ENCODE measurements at regions not wholly inside any gene's neighbourhood (a gene's known extent, or its start where the extent isn't known, plus 50 kb on each side); places are given as distances from the start of the nearest gene placed in this dataset.

GRCh38 chr6:71498638-71499037, 210.0 kb downstream of the OGFRL1 start:
- no peaks in the 10 kb centered on the region for H3K9me3 Mint-ChIP-seq
- CTCF ChIA-PET: no interaction called here

GRCh38 chr6:71499667-71500066, 211.1 kb downstream of the OGFRL1 start:
- ChIA-PET CTCF (no interaction called here), POLR2A (no interaction called here)
- Mint-ChIP-seq H3K27me3 (ENCODE audit: low read depth) (no peaks in the 10 kb centered on the region), H3K4me1 (peaks cover 14% of the 10 kb centered on the region), H3K36me3 (no peaks in the 10 kb centered on the region), H3K9me3 (no peaks in the 10 kb centered on the region), H3K4me3 (no peak overlapping the region), H3K27ac (no peak overlapping the region)
- DNase-seq (ENCODE audit: low spot score): no peak
- no peak for ATAC-seq
- no peak for TF ChIP-seq JAZF1 (CRISPR knock-in tag; IDR thresholded peaks at IDR 0.05)
- TF ChIP-seq PRRX2 (CRISPR knock-in tag; IDR thresholded peaks at IDR 0.05): no peak
- no peak for TF ChIP-seq GRHL2 (CRISPR knock-in tag; IDR thresholded peaks at IDR 0.05; ENCODE audit: insufficient replicate concordance, severe bottlenecking)
- no peak for TF ChIP-seq CDX4 (CRISPR knock-in tag; IDR thresholded peaks at IDR 0.05; ENCODE audit: borderline replicate concordance)
- TF ChIP-seq IRF1 (CRISPR knock-in tag; IDR thresholded peaks at IDR 0.05): no peak
- TF ChIP-seq SMAD4 (CRISPR knock-in tag; IDR thresholded peaks at IDR 0.05): no peak
- no peak for TF ChIP-seq CTCF (IDR thresholded peaks at IDR 0.05)
- TF ChIP-seq GABPB1 (CRISPR knock-in tag; IDR thresholded peaks at IDR 0.05): no peak
- TF ChIP-seq ZNF121 (CRISPR knock-in tag; IDR thresholded peaks at IDR 0.05): no peak
- no peak for TF ChIP-seq USF1 (CRISPR knock-in tag; IDR thresholded peaks at IDR 0.05)
- no peak for TF ChIP-seq ZNF416 (CRISPR knock-in tag; IDR thresholded peaks at IDR 0.05)
- TF ChIP-seq NR2C2 (CRISPR knock-in tag; IDR thresholded peaks at IDR 0.05): no peak
- TF ChIP-seq ZNF263 (CRISPR knock-in tag; IDR thresholded peaks at IDR 0.05; ENCODE audit: low read depth): no peak
- no peak for TF ChIP-seq ZNF219 (CRISPR knock-in tag; IDR thresholded peaks at IDR 0.05; ENCODE audit: borderline replicate concordance)
- no peak for TF ChIP-seq AFF4 (CRISPR knock-in tag; IDR thresholded peaks at IDR 0.05; ENCODE audit: borderline replicate concordance)
- TF ChIP-seq ZMAT4 (CRISPR knock-in tag; IDR thresholded peaks at IDR 0.05): no peak
- TF ChIP-seq ATF2 (CRISPR knock-in tag; IDR thresholded peaks at IDR 0.05; ENCODE audit: borderline replicate concordance, low read depth): no peak
- TF ChIP-seq ELF4 (CRISPR knock-in tag; IDR thresholded peaks at IDR 0.05; ENCODE audit: low read depth): no peak

More at GRCh38 chr6:71498638-71499037, 210.0 kb downstream of the OGFRL1 start:
- DNase-seq (ENCODE audit: low spot score) (no peak), ATAC-seq (no peak)
- H3K27me3 Mint-ChIP-seq (ENCODE audit: low read depth): no peaks in the 10 kb centered on the region
- H3K27ac Mint-ChIP-seq: no peak overlapping the region
- H3K36me3 Mint-ChIP-seq: no peaks in the 10 kb centered on the region
- POLR2A ChIA-PET: no interaction called here
- no peak overlapping the region for H3K4me3 Mint-ChIP-seq
- H3K4me1 Mint-ChIP-seq: peaks cover 14% of the 10 kb centered on the region
- TF ChIP-seq NFE2L1 (CRISPR knock-in tag; IDR thresholded peaks at IDR 0.05) (no peak), ZNF423 (CRISPR knock-in tag; IDR thresholded peaks at IDR 0.05) (no peak), ATF3 (CRISPR knock-in tag; conservative IDR thresholded peaks at IDR 0.05) (no peak), ZNF416 (CRISPR knock-in tag; IDR thresholded peaks at IDR 0.05) (no peak), ZNF512 (CRISPR knock-in tag; IDR thresholded peaks at IDR 0.05; ENCODE audit: borderline replicate concordance) (no peak), GTF2I (CRISPR knock-in tag; conservative IDR thresholded peaks at IDR 0.05) (no peak), GABPB1 (CRISPR knock-in tag; IDR thresholded peaks at IDR 0.05) (no peak), SMAD3 (CRISPR knock-in tag; IDR thresholded peaks at IDR 0.05; ENCODE audit: borderline replicate concordance) (no peak), ZNF121 (CRISPR knock-in tag; IDR thresholded peaks at IDR 0.05) (no peak)
